HL-60 (cell line): ENCODE measurements at regions not wholly inside any gene's neighbourhood (a gene's known extent, or its start where the extent isn't known, plus 50 kb on each side); places are given as distances from the start of the nearest gene placed in this dataset.

Experiments used
- CTCF ChIP-seq: IDR thresholded peaks from one replicate; pipeline ENCODE4 v1.5.1; 2011; ENCODE audit warnings: low read length, control low read depth, inconsistent platforms; ENCODE audit not compliant: insufficient read depth
- GABPA ChIP-seq: IDR thresholded peaks from 2 replicates; pipeline ENCODE4 v1.6.1; 2012; ENCODE audit warnings: low read depth
- POLR2AphosphoS5 ChIP-seq: IDR thresholded peaks from 2 replicates; pipeline ENCODE4 v1.6.1; 2012; ENCODE audit warnings: low read depth
- REST ChIP-seq: IDR thresholded peaks from 2 replicates; pipeline ENCODE4 v1.6.1; 2012; ENCODE audit warnings: low read depth; ENCODE audit not compliant: insufficient replicate concordance

DNA sequence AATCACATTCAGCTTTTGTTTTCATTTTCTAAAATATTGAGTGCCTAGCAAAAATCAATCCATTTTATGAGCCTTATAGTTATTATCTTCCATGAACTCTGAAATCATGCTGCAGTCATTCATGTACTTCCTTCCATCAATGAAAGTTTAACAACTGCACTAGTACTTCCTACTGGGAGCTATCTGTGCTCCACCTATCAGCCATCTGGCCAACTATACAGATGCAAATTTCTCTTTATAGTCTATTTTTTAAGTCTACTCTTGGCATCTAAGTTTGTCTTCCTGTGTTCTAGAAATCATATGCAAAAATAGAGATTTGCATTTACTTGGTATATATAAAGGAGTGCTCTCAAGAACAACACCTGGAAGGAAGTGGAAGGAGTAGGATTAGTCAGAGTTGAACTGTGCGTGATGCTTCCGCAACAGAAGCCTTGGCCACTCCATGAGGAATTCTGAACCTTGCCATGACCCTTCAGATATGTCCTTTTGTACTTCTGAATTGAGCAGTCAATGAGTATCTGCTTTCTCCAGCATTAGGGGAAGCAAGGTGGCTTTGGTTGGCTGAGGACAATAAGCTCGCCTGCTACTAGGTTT lies 403.2 kb upstream of the ADAMTS5 start:
- TF ChIP-seq CTCF (no peak), REST (no peak), POLR2AphosphoS5 (no peak), GABPA (no peak)
